ENCODE measurements at regions not wholly inside any gene's neighbourhood (a gene's known extent, or its start where the extent isn't known, plus 50 kb on each side); places are given as distances from the start of the nearest gene placed in this dataset.

GRCh38 chr6:167493976-167494697 is 169.3 kb downstream of the TTLL2 start:
- H3K27ac Mint-ChIP-seq = no peak overlapping the region
- peaks cover 10% of the 10 kb centered on the region for H3K27me3 Mint-ChIP-seq
- H3K9me3 Mint-ChIP-seq = no peaks in the 10 kb centered on the region
- H3K36me3 Mint-ChIP-seq = no peaks in the 10 kb centered on the region
- no peak for DNase-seq (ENCODE audit: extremely low spot score, unreplicated experiment)
- no peak overlapping the region for H3K4me3 Mint-ChIP-seq
- H3K4me1 Mint-ChIP-seq (ENCODE audit: unreplicated experiment) = peaks cover 24% of the 10 kb centered on the region
- TF ChIP-seq CTCF (conservative IDR thresholded peaks at IDR 0.05) = no peak

- H3K4me1 Mint-ChIP-seq (ENCODE audit: unreplicated experiment) = peaks cover 24% of the 10 kb centered on the region
- no peak for TF ChIP-seq CTCF (conservative IDR thresholded peaks at IDR 0.05)
- DNase-seq (ENCODE audit: extremely low spot score, unreplicated experiment) = no peak
- peaks cover 10% of the 10 kb centered on the region for H3K27me3 Mint-ChIP-seq
- no peak overlapping the region for H3K27ac Mint-ChIP-seq
- no peak overlapping the region for H3K4me3 Mint-ChIP-seq
- no peaks in the 10 kb centered on the region for H3K9me3 Mint-ChIP-seq
- H3K36me3 Mint-ChIP-seq = no peaks in the 10 kb centered on the region
These were observed 170.0 kb downstream of the TTLL2 start for GRCh38 chr6:167494698-167495435.

GRCh38 chr6:167495506-167496401 is 170.9 kb downstream of the TTLL2 start:
- no peak for TF ChIP-seq CTCF (conservative IDR thresholded peaks at IDR 0.05)
- Mint-ChIP-seq H3K4me1 (ENCODE audit: unreplicated experiment) (peaks cover 24% of the 10 kb centered on the region), H3K27ac (peak overlapping the region; percentile 25), H3K9me3 (no peaks in the 10 kb centered on the region), H3K27me3 (peaks cover 10% of the 10 kb centered on the region), H3K36me3 (no peaks in the 10 kb centered on the region), H3K4me3 (no peak overlapping the region)
- DNase-seq (ENCODE audit: extremely low spot score, unreplicated experiment) = no peak

GRCh38 chr6:167496707-167497106 is 171.8 kb downstream of the TTLL2 start:
- Mint-ChIP-seq H3K27me3 (peaks cover 3% of the 10 kb centered on the region), H3K27ac (no peak overlapping the region), H3K36me3 (no peaks in the 10 kb centered on the region), H3K4me3 (no peak overlapping the region), H3K4me1 (ENCODE audit: unreplicated experiment) (peaks cover 24% of the 10 kb centered on the region), H3K9me3 (no peaks in the 10 kb centered on the region)
- DNase-seq (ENCODE audit: extremely low spot score, unreplicated experiment) = no peak
- no peak for TF ChIP-seq CTCF (conservative IDR thresholded peaks at IDR 0.05)

GRCh38 chr6:167497428-167498056 is 172.7 kb downstream of the TTLL2 start:
- DNase-seq (ENCODE audit: extremely low spot score, unreplicated experiment) = no peak
- Mint-ChIP-seq H3K27me3 (peaks cover 3% of the 10 kb centered on the region), H3K36me3 (no peaks in the 10 kb centered on the region), H3K27ac (no peak overlapping the region), H3K4me1 (ENCODE audit: unreplicated experiment) (peaks cover 20% of the 10 kb centered on the region), H3K9me3 (no peaks in the 10 kb centered on the region), H3K4me3 (no peak overlapping the region)
- no peak for TF ChIP-seq CTCF (conservative IDR thresholded peaks at IDR 0.05)
